Skeletal muscle tissue (tissue), 3 donors: ENCODE measurements at regions not wholly inside any gene's neighbourhood (a gene's known extent, or its start where the extent isn't known, plus 50 kb on each side); places are given as distances from the start of the nearest gene placed in this dataset.

Experiments used
- H3K27ac ChIP-seq: one replicate; pipeline ENCODE4 v1.7.0; 2013; ENCODE audit warnings: mild to moderate bottlenecking, low read depth, low read length, inconsistent platforms
- H3K27me3 ChIP-seq, 3 donors: one replicate each; pipeline ENCODE4 v1.7.0; 2013; ENCODE audit warnings: low read length in 3 of 3; ENCODE audit not compliant: control insufficient read depth in 3 of 3, insufficient read depth in 3 of 3
- H3K36me3 ChIP-seq, 3 donors: one replicate each; pipeline ENCODE4 v1.7.0; 2013; ENCODE audit warnings: low read length in 3 of 3; ENCODE audit not compliant: control insufficient read depth in 3 of 3, insufficient read depth in 3 of 3
- H3K4me1 ChIP-seq, 3 donors: one replicate each; pipeline ENCODE4 v1.7.0; 2013; ENCODE audit warnings: low read length in 3 of 3, mild to moderate bottlenecking in 3 of 3; ENCODE audit not compliant: control insufficient read depth in 3 of 3, insufficient read depth in 3 of 3
- H3K4me3 ChIP-seq, 3 donors: one replicate each; pipeline ENCODE4 v1.7.0; 2013; ENCODE audit warnings: low read length in 3 of 3
- H3K9ac ChIP-seq, 3 donors: one replicate each; pipeline ENCODE4 v1.7.0; 2013; ENCODE audit warnings: low read length in 3 of 3, mild to moderate bottlenecking in 3 of 3, moderate library complexity in 2 of 3, low read depth in 1 of 3
- H3K9me3 ChIP-seq, 3 donors: one replicate each; pipeline ENCODE4 v1.7.0; 2013; ENCODE audit warnings: low read length in 3 of 3; ENCODE audit not compliant: control insufficient read depth in 3 of 3
- donor health status: Osteomylitis.

DNA sequence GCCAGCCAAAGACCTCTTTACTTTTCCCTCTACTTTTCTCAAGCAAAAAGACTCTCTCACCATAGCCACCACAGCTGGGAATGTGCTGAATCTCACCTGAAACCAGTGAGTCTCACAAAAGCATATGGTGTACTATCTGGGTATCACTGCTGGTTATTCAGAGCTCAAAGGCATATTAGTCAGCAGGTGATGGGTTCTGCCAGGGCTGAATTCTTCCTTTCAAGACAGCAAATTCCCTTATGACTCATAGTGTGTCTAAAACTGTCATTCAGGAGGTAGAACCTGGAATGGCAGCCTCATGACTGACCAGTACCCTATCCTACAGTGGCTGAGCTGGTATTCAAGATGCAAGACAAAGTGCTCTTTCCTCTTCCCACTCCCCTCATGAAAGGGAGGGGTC is 2859.1 kb downstream of the PCDH9 start:
- H3K27me3 ChIP-seq: no peaks in the 10 kb centered on the region
- no peak overlapping the region for H3K4me3 ChIP-seq
- no peaks in the 10 kb centered on the region for H3K36me3 ChIP-seq
- no peaks in the 10 kb centered on the region for H3K9me3 ChIP-seq
- no peak overlapping the region for H3K27ac ChIP-seq
- H3K9ac ChIP-seq: no peak overlapping the region
- H3K4me1 ChIP-seq: no peaks in the 10 kb centered on the region

DNA sequence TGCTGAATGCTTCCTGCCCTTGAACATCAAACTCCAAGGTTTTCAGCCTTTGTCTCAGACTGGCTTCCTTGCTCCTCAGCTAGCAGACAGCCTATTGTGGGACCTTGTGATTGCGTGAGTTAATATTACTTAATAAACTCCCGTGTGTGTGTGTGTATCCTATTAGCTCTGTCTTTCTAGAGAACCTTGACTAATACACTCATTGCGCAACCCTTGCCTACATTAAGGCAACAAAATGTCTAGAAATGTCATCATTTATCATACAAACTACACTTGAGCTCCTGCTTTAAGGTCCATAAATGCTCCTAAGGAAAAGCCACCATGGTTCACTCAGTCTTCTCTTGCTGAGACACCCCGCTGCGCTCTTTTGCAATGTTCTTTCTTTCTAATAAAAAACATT is 2861.0 kb downstream of the PCDH9 start:
- no peak overlapping the region for H3K9ac ChIP-seq
- H3K4me3 ChIP-seq: no peak overlapping the region
- no peak overlapping the region for H3K27ac ChIP-seq
- no peaks in the 10 kb centered on the region for H3K4me1 ChIP-seq
- H3K9me3 ChIP-seq: no peaks in the 10 kb centered on the region
- no peaks in the 10 kb centered on the region for H3K36me3 ChIP-seq
- H3K27me3 ChIP-seq: no peaks in the 10 kb centered on the region

DNA sequence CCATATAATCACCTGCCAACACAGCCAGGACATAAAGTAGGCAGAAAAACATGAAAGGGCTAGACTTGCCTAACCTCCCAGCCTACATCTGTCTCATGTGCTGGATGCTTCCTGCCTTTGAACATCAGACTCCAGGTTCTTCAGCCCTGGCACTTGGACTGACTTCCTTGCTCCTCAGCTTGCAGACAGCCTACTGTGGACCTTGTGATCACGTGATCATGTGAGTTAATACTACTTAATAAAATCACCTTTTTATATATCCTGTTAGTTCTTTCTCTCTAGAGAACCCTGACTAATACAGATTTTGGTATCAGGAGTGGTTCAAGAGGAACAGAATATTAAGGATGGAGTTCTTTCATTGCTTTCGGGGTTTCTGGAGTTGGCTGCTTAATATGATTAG is 2867.6 kb downstream of the PCDH9 start:
- H3K4me1 ChIP-seq: no peaks in the 10 kb centered on the region
- H3K27ac ChIP-seq: no peak overlapping the region
- H3K27me3 ChIP-seq: no peaks in the 10 kb centered on the region
- H3K4me3 ChIP-seq: no peak overlapping the region
- H3K9ac ChIP-seq: no peak overlapping the region
- H3K36me3 ChIP-seq: no peaks in the 10 kb centered on the region
- H3K9me3 ChIP-seq: no peaks in the 10 kb centered on the region

DNA sequence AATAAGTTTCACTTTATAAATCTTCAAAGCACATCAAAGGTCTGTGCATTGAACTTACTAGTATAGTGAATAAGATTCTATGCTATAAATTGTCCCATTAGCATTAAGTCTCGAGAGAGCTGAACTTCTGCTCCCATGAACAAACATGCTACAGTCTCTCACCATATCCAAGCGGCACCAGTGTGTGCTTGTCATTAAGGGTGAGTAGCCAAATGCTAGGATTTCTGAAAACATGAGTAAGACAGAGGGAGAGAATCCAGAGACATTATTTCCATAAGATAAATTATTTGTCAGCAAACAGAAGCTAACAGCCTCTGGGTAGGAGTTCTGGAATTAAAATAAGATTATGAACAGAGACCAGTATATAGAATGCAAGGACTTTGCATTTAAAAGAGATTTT is 2882.5 kb downstream of the PCDH9 start:
- no peaks in the 10 kb centered on the region for H3K36me3 ChIP-seq
- H3K9me3 ChIP-seq: no peaks in the 10 kb centered on the region
- H3K9ac ChIP-seq: no peak overlapping the region
- no peak overlapping the region for H3K27ac ChIP-seq
- no peak overlapping the region for H3K4me3 ChIP-seq
- no peaks in the 10 kb centered on the region for H3K4me1 ChIP-seq
- no peaks in the 10 kb centered on the region for H3K27me3 ChIP-seq

DNA sequence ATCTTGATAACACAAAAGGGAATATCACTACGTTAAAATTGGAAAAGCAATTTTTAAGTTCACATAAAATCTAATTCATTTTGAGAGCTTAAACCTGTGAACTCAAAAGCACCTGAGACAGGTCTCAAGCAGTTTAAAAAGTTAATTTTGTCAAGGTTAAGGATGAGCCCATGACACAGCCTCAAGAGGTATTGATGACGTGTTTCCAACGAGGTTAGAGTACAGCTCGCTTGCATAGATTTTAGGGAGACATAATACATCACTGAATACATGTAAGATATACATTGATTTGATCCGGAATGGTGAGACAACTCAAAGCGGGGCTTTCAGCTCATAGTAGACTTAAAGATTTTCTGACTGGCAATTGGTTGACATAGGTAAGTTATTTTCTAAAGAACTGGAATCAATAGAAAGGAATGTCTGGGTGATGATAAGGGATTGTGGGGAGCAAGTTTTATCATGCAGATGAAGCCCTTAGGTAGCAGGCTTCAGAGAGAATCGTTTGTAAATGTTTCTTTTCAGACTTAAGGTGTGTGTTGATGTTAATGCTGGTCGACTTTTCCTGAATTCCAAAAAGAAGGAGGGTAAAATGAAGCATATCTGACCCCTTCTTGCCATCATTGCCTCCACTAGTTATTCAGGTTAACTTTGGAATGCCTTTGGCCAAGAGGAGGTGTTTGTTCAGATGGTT is 2890.6 kb downstream of the PCDH9 start:
- no peaks in the 10 kb centered on the region for H3K36me3 ChIP-seq
- no peak overlapping the region for H3K27ac ChIP-seq
- H3K9me3 ChIP-seq: no peaks in the 10 kb centered on the region
- no peak overlapping the region for H3K9ac ChIP-seq
- no peaks in the 10 kb centered on the region for H3K27me3 ChIP-seq
- no peak overlapping the region for H3K4me3 ChIP-seq
- no peaks in the 10 kb centered on the region for H3K4me1 ChIP-seq

DNA sequence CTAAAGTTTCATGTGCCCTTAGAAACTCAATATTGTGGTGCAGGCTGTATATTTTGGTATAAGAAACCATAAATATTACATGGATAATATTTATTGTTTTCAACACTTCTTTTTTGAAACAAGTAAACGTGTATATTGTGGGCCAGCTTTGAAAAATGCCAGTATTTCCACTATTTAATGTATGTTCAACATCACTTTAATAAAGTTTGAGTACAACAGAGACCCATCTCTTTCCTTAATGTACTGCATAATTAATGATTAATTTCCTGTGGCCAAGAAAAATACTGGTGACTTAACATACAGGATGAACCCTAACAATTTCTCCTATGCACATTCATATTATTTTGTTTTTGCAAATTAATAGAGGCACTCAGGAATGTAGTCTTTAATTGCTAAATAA is 2891.5 kb downstream of the PCDH9 start:
- Histone ChIP-seq H3K9ac (no peak overlapping the region), H3K4me3 (no peak overlapping the region), H3K4me1 (no peaks in the 10 kb centered on the region), H3K27ac (no peak overlapping the region), H3K9me3 (peaks cover 0 to under 1% (median 0%) of the 10 kb centered on the region in 3 donors), H3K36me3 (no peaks in the 10 kb centered on the region), H3K27me3 (no peaks in the 10 kb centered on the region)

DNA sequence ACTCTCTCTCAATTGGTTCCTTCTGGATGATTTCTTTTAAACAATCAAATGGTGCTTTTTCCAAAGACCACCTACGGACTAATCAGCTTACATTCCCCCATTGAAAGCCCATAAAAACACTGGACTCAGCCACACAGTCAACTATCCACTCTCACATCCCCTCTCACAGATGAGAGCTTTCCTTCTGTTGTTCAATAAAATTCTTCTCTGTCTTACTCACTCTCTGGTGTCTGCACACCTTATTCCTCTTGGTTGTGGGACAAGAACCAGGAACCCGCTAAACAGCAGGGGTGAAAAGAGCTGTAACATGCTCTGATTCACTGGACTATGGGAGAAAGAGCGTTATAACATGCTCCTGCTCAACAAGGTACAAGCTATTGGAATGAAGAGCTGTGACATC is 2896.2 kb downstream of the PCDH9 start:
- Histone ChIP-seq H3K36me3 (no peaks in the 10 kb centered on the region), H3K9me3 (peaks cover 0 to 3% (median 0%) of the 10 kb centered on the region in 3 donors), H3K4me3 (no peak overlapping the region), H3K27ac (no peak overlapping the region), H3K4me1 (no peaks in the 10 kb centered on the region), H3K27me3 (no peaks in the 10 kb centered on the region), H3K9ac (no peak overlapping the region)

DNA sequence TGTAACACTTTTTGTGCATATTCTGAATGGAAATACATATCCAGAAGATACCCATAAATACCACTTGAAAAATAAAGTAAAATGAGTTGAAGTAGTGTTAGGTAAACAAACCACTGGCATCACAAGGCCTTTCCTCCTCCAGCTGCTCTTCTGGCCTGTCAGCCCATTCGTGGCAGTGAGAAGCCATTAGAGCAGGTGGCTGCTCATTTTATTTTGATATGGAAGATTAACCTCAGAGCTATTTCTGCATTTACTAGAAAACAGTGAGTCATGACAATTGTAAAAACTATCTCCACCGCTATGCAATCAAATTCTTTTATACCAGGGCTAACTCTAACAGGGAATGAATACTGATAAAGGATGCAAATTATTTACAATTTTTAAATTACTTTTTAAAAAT is 2898.1 kb downstream of the PCDH9 start:
- Histone ChIP-seq H3K36me3 (no peaks in the 10 kb centered on the region), H3K27me3 (no peaks in the 10 kb centered on the region), H3K4me1 (no peaks in the 10 kb centered on the region), H3K27ac (no peak overlapping the region), H3K4me3 (no peak overlapping the region), H3K9me3 (peaks cover 0 to 3% (median 0%) of the 10 kb centered on the region in 3 donors), H3K9ac (no peak overlapping the region)

DNA sequence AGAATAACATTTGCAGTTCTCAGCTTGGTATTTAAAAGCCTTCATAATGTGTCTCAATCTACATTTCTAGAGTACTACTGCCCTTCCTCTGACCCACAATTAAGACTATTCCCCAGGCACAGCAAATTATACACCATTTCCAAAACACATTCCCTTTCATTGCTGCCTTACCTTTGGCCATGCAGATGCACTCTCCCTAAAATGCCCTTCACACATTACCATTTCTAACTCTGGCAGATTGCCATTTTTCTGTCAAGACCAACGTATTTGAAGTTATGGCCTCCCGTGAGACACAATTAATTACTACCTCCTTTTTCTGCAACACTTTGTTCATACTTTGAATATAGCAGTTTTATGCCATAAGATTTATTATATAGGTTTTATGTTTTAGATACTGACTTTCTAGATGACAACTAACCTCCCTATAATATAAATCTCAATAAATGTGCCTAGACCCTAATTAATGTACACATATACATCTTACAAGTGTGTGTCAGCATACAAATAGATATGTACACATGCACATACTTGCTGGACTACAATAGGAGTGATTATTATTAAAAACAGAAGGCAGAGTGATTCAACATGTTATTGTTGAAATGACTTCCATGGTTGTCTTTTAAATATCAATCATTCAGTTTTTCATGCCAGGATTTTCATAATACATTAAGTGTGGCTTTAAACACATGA is 2902.5 kb downstream of the PCDH9 start:
- no peak overlapping the region for H3K4me3 ChIP-seq
- no peaks in the 10 kb centered on the region for H3K27me3 ChIP-seq
- H3K9ac ChIP-seq: no peak overlapping the region
- H3K9me3 ChIP-seq: no peaks in the 10 kb centered on the region
- H3K27ac ChIP-seq: no peak overlapping the region
- H3K36me3 ChIP-seq: no peaks in the 10 kb centered on the region
- no peaks in the 10 kb centered on the region for H3K4me1 ChIP-seq

DNA sequence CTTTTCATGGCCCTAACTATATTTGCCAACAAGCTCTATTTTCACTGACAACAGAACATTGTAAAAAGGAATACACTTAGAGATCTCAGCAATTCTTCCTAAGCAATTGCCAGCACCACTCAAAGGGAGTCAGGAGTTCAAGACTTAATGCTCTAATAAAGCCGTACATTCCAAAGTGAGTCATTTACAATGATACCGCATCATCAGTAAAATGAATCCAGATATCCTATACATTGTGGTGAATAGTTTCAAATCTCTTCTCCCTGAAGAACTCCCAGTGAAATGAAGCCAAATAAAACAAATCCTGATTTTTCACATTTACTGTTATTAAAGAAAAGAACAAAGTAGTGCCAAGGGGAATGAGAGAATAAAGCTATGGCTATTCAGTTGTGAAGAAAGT is 2898.7 kb upstream of the PCDH20 start:
- Histone ChIP-seq H3K27me3 (no peaks in the 10 kb centered on the region), H3K9ac (no peak overlapping the region), H3K4me1 (no peaks in the 10 kb centered on the region), H3K27ac (no peak overlapping the region), H3K4me3 (no peak overlapping the region), H3K9me3 (no peaks in the 10 kb centered on the region), H3K36me3 (no peaks in the 10 kb centered on the region)
